Transverse colon (tissue), 4 donors: ENCODE measurements at regions not wholly inside any gene's neighbourhood (a gene's known extent, or its start where the extent isn't known, plus 50 kb on each side); places are given as distances from the start of the nearest gene placed in this dataset.
A peak's percentile ranks its signal among the peaks of the same experiment; 100 is the strongest.

Experiments
- DNase-seq: peaks from one replicate; pipeline ENCODE4 v3.0.0-alpha.2; 2019
- H3K27ac ChIP-seq, 4 donors: fragments of 200-600 bp; sonication (generic); 2 replicates each; pipeline ENCODE4 v1.5.1; 2016 to 2018; ENCODE audit warnings: inconsistent platforms in 4 of 4
- H3K27me3 ChIP-seq: fragments of 200-600 bp; sonication (generic); 2 replicates; pipeline ENCODE4 v1.5.1; 2017; ENCODE audit warnings: inconsistent platforms
- H3K36me3 ChIP-seq, 4 donors: fragments of 200-600 bp; sonication (generic); 2 replicates each; pipeline ENCODE4 v1.5.1; 2017 to 2019; ENCODE audit warnings: inconsistent platforms in 4 of 4
- H3K4me1 ChIP-seq, 4 donors: fragments of 200-600 bp; sonication (generic); 2 replicates each; pipeline ENCODE4 v1.5.1; 2017 to 2020; ENCODE audit warnings: inconsistent platforms in 4 of 4
- H3K4me3 ChIP-seq, 4 donors: fragments of 200-600 bp; sonication (generic); 1 replicate in 1 of 4; 2 replicates in 3 of 4; pipeline versions ENCODE4 v1.5.1 to v1.6.1; 2017 to 2019; ENCODE audit warnings: inconsistent platforms in 4 of 4
- H3K9me3 ChIP-seq, 2 donors: fragments of 200-600 bp; sonication (generic); 2 replicates each; pipeline ENCODE4 v1.5.1; 2017 to 2019; ENCODE audit warnings: inconsistent platforms in 2 of 2
- EP300 ChIP-seq: sonication (generic); formaldehyde crosslinking; IDR thresholded peaks from one replicate; pipeline ENCODE4 v1.6.1; 2017; ENCODE audit warnings: antibody characterized with exemption, low read depth
- POLR2A ChIP-seq: fragments of 450-650 bp; IDR thresholded peaks from one replicate; pipeline ENCODE4 v1.6.1; 2016; ENCODE audit warnings: antibody characterized with exemption, mild to moderate bottlenecking, moderate library complexity
- POLR2AphosphoS5 ChIP-seq, 3 donors: sonication (generic); formaldehyde crosslinking; IDR thresholded peaks; one replicate each; pipeline ENCODE4 v1.6.1; 2016; ENCODE audit warnings: antibody characterized with exemption in 3 of 3
- WGBS, 2 donors: methylation state at CpG; one replicate each; pipeline ENCODE4 v1.1.5; 2018; ENCODE audit warnings: low coverage in 1 of 2; 5-methylcytosine and 5-hydroxymethylcytosine counted together
- in situ Hi-C, 4 donors: fragments of 200-750 bp; cut with MboI; loops; one replicate each; pipeline versions ENCODE4 v1.15.0 to v1.15.1; 2017; ENCODE audit warnings: low sequenced_read_pairs in 3 of 4, low pct_ligation_motif_present in 1 of 4, low pct_unique_long_range_greater_than_20kb in 1 of 4
- intact Hi-C: fragments of 100-400 bp; cut with DNase I; formaldehyde crosslinking; loops from one replicate; pipeline ENCODE4 v1.15.1; 2023; ENCODE audit warnings: low total_unique reads
- TF ChIP-seq, protein P1 (sequence below), 5 experiments: fragments of 200-600 bp in 3 of 5; fragments of 450-650 bp in 2 of 5; sonication (generic) in 3 of 5; IDR thresholded peaks; 1 replicate in 2 of 5; 2 replicates in 3 of 5; pipeline ENCODE4 v1.5.1; 2016 to 2017; ENCODE audit warnings: antibody characterized with exemption in 5 of 5, inconsistent platforms in 3 of 5, mild to moderate bottlenecking in 2 of 5, moderate library complexity in 1 of 5

DNA sequence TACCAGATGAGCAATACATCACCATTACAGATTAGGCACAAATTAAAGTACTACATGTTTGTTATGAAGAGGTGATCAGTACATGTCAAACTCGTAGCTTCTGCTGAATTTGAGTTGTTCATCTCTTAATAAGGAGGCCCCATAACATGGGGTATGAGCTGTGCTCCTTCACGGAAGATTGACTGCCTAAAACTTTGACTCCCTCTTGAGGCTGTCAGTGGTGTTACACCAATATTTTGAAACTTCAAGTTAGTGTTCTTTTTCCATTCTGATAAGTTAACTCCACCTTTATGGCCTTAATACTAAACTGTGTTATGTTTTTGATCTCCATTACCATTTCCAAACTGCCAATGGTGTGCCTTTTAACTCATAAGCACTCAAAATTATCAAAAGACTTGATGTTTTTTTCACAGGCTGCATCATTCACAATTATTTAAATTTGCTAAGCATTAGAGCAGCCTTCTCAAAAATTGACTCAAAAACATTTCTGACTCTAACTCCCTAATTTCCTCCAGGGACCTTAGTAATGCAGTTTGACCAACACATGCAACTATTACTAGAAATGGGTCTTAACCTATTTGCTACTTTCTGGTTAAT, 1591.5 kb downstream of the PCDH9 start:
- intact Hi-C loops = no loop called here
- in situ Hi-C loops = no loop called here
- no peak overlapping the region for H3K27ac ChIP-seq
- DNase-seq = no peak
- H3K27me3 ChIP-seq = no peaks in the 10 kb centered on the region
- H3K36me3 ChIP-seq = no peaks in the 10 kb centered on the region
- WGBS, 2 donors = 6 to 18% methylated on average over 2 of the region's 2 CpGs
- H3K9me3 ChIP-seq = no peaks in the 10 kb centered on the region
- no peaks in the 10 kb centered on the region for H3K4me1 ChIP-seq
- TF ChIP-seq, protein P1, sequence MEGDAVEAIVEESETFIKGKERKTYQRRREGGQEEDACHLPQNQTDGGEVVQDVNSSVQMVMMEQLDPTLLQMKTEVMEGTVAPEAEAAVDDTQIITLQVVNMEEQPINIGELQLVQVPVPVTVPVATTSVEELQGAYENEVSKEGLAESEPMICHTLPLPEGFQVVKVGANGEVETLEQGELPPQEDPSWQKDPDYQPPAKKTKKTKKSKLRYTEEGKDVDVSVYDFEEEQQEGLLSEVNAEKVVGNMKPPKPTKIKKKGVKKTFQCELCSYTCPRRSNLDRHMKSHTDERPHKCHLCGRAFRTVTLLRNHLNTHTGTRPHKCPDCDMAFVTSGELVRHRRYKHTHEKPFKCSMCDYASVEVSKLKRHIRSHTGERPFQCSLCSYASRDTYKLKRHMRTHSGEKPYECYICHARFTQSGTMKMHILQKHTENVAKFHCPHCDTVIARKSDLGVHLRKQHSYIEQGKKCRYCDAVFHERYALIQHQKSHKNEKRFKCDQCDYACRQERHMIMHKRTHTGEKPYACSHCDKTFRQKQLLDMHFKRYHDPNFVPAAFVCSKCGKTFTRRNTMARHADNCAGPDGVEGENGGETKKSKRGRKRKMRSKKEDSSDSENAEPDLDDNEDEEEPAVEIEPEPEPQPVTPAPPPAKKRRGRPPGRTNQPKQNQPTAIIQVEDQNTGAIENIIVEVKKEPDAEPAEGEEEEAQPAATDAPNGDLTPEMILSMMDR (IDR thresholded peaks at IDR 0.05) = peak in 4 of 5 experiments; percentile 11 to 38 (median 24)
- TF ChIP-seq POLR2A = no peak
- no peak overlapping the region for H3K4me3 ChIP-seq

DNA sequence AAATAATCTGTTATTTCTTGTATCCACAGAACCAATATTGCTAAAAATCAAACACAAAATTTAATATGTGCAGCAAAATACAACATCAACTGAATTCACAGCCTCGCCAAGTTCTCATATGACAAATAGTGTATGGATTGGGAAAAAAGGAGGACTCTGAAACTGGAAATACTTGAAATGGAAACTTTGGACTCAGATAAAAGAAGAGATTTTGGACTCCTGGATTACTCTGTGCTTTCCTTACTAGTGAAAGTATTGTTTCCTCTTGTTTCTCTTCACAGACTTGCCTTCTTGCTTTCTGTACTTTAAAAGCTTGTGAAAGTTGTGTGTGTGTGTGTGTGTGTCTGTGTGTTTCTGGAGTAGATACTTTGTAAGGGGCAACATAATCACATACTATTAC, 1596.3 kb downstream of the PCDH9 start:
- no peak for DNase-seq

DNA sequence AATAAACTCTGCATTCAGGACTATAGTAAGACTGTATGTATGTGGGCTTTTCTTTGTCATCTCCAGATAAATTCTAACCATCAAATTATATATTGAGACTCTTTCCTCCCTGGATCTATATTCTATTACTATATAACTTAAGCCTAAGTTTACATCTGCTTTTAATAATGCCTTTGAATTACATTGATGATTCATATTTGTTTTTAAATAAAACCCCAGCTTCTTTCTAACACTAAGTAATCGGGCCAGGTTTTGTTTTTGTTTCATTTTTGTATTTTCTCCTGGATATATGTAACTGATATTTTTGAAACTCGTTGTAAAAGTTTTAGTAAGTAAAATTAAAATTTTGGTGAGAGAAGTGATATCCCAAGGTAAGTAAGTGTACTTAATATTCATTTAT, 1599.1 kb downstream of the PCDH9 start:
- Histone ChIP-seq H3K4me3 (no peak overlapping the region), H3K27me3 (no peaks in the 10 kb centered on the region), H3K9me3 (no peaks in the 10 kb centered on the region), H3K27ac (no peak overlapping the region), H3K36me3 (no peaks in the 10 kb centered on the region), H3K4me1 (no peaks in the 10 kb centered on the region)
- intact Hi-C loops (no loop called here), in situ Hi-C loops (no loop called here)
- DNase-seq = no peak
- TF ChIP-seq POLR2AphosphoS5 (IDR thresholded peaks at IDR 0.05) (no peak), EP300 (no peak), POLR2A (no peak)
- TF ChIP-seq, protein P1 (IDR thresholded peaks at IDR 0.05) = no peak
- 63 to 68% methylated on average over 2 of the region's 2 CpGs for WGBS, 2 donors

More for the DNA sequence above, 1596.3 kb downstream of the PCDH9 start:
- Histone ChIP-seq H3K4me1 (no peaks in the 10 kb centered on the region), H3K36me3 (no peaks in the 10 kb centered on the region), H3K27me3 (no peaks in the 10 kb centered on the region), H3K9me3 (no peaks in the 10 kb centered on the region), H3K4me3 (no peak overlapping the region), H3K27ac (no peak overlapping the region)
- TF ChIP-seq EP300 (no peak), POLR2AphosphoS5 (IDR thresholded peaks at IDR 0.05) (no peak), POLR2A (no peak)
- TF ChIP-seq, protein P1 (IDR thresholded peaks at IDR 0.05) = no peak
- in situ Hi-C loops = no loop called here
- 67 to 75% methylated on average over 1 of the region's 1 CpG for WGBS, 2 donors
- intact Hi-C loops = no loop called here

DNA sequence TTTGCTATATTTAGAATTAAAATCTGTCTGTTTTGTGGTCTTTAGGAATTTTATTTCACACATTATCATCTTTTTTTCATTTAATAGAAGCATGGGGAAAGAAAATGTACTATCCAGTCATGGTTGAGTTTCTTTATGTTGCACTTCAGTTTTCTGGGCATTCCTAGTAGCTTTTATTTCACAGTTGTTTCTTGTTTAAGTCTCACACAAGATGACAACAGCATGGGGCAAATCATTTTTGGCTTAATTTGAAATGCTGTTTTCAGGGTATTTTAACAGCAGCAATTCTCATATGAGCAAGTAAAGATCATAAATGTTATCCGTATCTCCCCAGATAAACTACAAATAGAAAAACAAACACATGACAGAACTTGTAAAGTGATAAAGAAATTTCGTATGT, 1600.2 kb downstream of the PCDH9 start:
- 42 to 51% methylated on average over 2 of the region's 2 CpGs for WGBS, 2 donors
- DNase-seq = no peak
- no peak overlapping the region for H3K4me3 ChIP-seq
- H3K36me3 ChIP-seq = no peaks in the 10 kb centered on the region
- H3K9me3 ChIP-seq = no peaks in the 10 kb centered on the region
- in situ Hi-C loops (no loop called here), intact Hi-C loops (no loop called here)
- no peak overlapping the region for H3K27ac ChIP-seq
- no peaks in the 10 kb centered on the region for H3K27me3 ChIP-seq
- TF ChIP-seq POLR2A = no peak
- TF ChIP-seq EP300 = no peak
- TF ChIP-seq, protein P1 (IDR thresholded peaks at IDR 0.05) = no peak
- no peak for TF ChIP-seq POLR2AphosphoS5 (IDR thresholded peaks at IDR 0.05)
- no peaks in the 10 kb centered on the region for H3K4me1 ChIP-seq
